GM18519 (cell line): ENCODE measurements at regions not wholly inside any gene's neighbourhood (a gene's known extent, or its start where the extent isn't known, plus 50 kb on each side); places are given as distances from the start of the nearest gene placed in this dataset.

Experiments
- ATAC-seq: cut with Tn5 transposase; IDR thresholded peaks from one replicate; pipeline ENCODE4 v1.9.1; 2021; ENCODE audit warnings: mild to moderate bottlenecking, moderate library complexity; ENCODE audit not compliant: unreplicated experiment, low FRiP score

GRCh38 chrX:69282893-69283690, 117.8 kb upstream of the PJA1 start:
- no peak for ATAC-seq

DNA sequence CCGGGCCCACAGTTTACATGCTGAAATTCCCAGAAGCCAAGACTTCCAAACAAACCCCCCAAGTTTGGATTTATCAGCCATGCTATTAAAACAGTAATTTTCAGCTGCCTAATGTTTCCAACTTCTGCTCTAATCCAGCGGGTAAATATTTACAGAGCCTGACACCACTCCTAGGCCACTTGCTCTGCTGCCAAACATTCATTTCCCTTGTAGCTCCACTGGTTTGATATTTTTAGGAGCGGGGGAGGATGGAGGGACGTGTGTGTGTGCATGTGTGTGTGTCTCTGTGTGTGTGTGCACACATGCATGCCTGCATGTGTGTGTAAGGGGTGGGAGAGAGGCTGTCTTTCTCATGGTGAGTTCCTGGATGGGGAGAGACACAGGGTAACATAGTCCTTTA, 115.7 kb upstream of the PJA1 start:
- no peak for ATAC-seq

DNA sequence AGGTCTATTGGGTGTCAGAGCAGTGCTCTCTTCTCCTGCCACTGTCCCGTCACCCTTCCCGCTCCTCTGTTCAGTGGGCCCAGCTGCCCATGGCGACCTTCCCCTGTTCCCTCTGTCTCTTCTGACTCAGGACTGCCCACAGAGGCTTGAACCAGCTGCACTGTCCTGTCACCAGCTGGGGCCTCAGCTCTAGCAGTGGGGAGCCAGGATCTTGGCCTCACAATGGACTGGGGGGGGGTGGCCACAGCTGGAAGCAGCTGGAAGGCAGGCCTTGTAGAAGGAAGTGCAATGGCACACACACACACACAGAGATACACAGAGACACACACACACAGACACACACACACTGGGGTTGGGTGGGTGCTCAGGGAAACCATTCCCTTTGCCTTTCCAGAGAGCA, 114.0 kb upstream of the PJA1 start:
- no peak for ATAC-seq

- no peak for ATAC-seq
These were observed 112.9 kb upstream of the PJA1 start for GRCh38 chrX:69278031-69278687.

- ATAC-seq, result no peak
These were observed 112.2 kb upstream of the PJA1 start for GRCh38 chrX:69277369-69277990.

DNA sequence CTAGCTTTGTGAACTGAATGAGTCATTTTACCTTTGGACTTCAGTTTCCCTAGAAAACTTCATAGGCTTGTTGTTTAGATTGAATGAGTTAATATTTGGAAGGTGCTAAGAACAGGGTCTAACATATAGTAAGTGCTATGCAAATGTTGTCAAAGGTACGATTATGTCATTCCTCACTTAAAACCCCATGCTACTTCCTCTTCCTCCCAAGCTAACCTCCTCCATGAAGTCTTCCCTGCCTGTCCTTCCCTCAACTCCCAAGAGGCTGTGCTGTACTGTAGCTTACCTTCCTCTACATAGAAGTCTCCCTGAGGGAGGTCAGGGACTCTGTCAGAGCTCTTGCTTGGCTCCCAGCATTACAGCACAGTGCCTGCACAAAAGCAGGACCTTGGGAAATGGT, 103.4 kb upstream of the PJA1 start:
- no peak for ATAC-seq

DNA sequence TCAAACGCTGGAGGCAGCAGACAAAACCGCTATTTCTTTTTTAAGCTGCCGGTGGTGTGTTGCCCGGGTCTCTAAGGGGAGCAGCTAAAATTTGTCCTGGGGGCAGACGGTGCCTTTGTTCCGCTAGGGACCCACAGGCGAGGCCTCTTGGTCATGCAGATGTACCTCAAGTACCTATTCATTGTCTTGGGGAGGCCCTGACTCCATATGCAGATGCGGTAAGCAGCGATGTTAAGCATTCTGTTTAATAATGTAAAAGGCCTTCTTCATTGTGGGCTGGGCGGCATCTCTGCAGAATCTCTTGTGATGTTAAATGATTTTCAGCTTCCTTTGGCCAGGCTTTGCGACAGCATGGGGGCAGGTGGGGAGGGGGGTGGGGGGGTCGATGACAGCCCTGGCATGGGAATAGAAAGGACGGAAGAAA, 98.9 kb upstream of the PJA1 start:
- ATAC-seq, result no peak

GRCh38 chrX:69263251-69263820, 98.1 kb upstream of the PJA1 start:
- no peak for ATAC-seq

GRCh38 chrX:69262036-69262936, 97.0 kb upstream of the PJA1 start:
- ATAC-seq, result no peak

DNA sequence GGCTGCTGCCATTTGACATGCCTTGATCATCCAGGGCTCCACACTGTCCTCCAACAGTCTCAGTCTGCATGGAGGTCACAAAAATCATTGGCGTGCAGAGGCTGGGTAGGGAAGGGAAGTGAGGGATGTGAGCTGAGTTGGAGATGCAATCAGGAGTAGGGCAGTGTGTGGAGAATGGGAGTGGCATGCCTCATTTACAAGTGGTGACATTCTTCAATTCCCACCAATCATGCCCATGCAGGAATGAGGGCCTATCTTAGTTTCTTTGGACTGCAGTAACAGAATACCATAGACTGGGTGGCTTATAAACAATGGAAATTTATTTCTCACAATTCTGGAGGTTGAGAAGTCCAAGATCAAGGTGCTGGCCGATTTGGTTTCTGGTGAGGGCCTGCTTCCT, 94.9 kb upstream of the PJA1 start:
- ATAC-seq, result no peak

GRCh38 chrX:69258893-69259292, 93.6 kb upstream of the PJA1 start:
- no peak for ATAC-seq

GRCh38 chrX:69257499-69258127, 92.4 kb upstream of the PJA1 start:
- no peak for ATAC-seq

DNA sequence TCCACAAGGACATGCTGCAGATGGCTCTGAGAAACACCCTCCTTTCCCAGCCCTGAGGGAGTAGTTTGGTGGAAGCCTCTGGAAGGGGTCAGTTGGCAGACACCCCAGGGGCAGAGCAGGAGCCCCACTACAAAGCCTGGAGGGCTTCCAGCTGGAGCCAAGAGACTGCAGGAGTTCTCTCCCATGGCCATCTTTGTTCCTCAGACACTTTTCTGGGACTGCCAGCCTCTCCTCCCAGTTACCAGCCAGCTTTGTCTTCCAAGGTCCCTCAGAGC, 91.0 kb upstream of the PJA1 start:
- ATAC-seq, result no peak

DNA sequence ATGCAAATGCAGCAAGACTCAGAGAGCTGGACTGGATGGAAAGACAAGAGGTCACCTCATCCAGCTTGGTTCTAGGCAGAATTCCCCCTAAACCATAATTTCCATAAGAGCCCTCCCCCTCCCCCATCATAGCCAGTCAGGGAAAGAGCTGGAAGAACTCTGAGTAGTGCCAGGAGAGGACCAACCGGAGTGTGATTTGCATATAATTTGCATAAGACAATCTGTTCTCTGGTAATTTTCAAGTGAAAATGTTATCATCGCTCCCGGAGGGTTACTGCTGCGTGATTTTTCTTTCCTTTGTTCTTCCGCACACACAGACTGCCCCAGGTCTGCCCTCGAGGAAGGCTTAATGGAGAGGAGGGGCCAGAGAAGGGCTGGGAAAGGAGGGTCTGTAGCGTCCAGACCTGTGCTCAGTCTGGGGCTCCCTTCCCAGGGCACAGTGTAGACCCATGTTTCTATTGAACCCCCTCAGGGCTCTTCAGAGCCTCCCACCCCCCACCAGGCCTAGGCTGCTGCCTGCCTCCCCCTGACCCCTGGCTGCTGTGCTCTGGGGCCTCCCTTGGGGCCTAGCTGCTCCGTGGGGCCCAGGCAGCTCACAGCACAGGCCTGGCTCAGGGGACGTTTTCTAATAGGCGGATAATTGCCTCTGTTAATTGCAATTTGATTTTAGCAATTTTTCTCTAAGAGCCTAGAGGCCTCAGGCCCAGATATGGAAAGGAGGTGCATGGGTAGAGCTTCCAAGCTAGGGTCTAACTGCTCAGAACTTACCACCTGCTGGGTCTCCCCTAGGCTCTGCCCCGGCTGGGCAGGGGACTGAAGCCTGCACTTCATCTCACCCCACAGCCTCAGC, 90.4 kb upstream of the PJA1 start:
- no peak for ATAC-seq

DNA sequence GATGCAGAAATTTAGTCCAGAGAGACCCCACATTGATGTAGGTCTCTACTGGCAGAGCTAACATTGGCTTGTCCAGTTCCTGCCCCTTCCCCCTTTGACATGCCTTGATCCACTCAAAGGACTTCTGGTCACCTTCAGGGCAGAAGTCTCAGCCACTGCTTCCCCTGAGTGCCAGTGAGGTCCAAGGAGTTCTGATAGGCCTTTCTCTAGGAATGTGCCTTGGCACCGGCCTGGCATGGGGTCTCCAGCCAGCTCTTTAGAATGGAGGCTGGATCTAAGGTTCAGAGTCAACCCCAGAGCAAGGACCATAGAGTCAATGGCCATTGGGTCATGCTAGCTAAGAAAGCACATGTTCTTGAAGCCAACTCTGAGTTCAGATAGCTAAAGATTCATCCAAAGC, 88.6 kb upstream of the PJA1 start:
- no peak for ATAC-seq

DNA sequence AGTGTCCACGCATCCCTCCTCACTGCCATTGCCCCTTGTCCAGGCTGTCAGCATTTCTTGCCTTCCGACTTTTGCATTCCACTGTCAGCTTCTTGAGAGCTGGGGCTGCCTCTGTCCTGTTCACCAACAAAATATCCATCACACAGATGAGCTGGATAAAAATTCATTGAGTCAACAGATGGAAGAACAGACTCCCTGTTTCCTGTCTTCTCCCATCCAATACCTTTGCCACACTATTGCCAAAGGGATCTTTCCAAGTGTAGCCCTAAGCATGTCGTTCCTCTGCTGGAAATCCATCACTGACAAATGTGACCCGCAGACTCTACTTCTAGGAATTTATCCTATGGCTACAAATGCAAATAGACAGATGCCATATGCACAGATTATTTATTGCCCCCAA, 78.0 kb upstream of the PJA1 start:
- no peak for ATAC-seq

GRCh38 chrX:69238887-69239231, 73.6 kb upstream of the PJA1 start:
- ATAC-seq, result no peak

DNA sequence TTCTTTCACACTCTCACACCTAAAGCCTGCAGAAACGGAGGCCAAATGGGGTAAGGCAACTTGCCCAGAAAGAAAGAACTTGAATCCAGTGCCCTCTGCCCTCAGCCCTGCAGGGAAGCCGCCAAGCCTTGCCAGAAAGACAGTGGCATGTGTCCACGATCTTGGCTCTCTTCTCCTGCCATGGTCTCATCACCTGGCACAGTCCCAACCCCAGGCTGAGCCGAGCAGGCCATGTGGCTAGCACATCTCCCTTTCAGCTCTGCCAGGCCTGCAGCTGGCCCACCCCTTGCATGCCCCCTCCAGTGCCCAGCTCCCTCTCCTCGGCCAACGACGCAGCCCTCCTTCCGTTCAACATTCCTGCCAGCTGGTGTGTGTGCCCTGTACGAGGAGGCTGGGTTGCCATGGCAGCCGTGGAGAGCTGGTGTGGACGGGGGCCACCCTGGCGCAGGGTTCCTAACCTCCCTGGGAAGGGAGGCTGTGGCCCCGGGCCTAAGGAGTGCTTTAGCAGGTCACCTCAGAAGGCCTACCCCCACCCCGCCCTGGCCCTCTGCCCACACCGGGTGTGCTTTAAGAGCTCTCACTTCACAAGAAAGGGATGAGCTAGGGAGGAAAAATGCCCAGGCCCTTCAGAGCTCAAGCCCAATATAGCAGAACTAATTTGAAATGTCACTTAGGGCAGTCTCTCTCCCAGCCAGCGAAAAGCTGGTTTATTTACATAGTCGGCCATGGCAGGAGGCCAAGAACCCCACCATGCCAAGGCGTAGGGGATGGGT, 73.0 kb upstream of the PJA1 start:
- ATAC-seq, result no peak

GRCh38 chrX:69237236-69237635, 72.0 kb upstream of the PJA1 start:
- ATAC-seq, result no peak
